HT-29 (cell line): ENCODE measurements at regions not wholly inside any gene's neighbourhood (a gene's known extent, or its start where the extent isn't known, plus 50 kb on each side); places are given as distances from the start of the nearest gene placed in this dataset.
"Not testable (repeated sequence)": the region's sequence is repeated elsewhere in the genome, so short reads cannot be mapped to it uniquely, and the experiment has no call there.

ENCODE experiments used
- DNase-seq: peaks from one replicate; pipeline ENCODE4 v3.0.0-alpha.2; 2015; ENCODE audit warnings: low spot score

- no peak for DNase-seq
Observed at GRCh38 chr11:38446336-38446735, 1848.3 kb upstream of the RAG2 start.

- DNase-seq = no peak
Observed at GRCh38 chr11:38438091-38438490, 1840.1 kb upstream of the RAG2 start.

- DNase-seq = no peak
Observed at GRCh38 chr11:38425578-38425977, 1827.5 kb upstream of the RAG2 start.

GRCh38 chr11:38423042-38423441, 1825.0 kb upstream of the RAG2 start:
- no peak for DNase-seq

- DNase-seq = no peak
Observed at GRCh38 chr11:38416141-38416540, 1818.1 kb upstream of the RAG2 start.

- peak; percentile 15 for DNase-seq
Observed at GRCh38 chr11:38411149-38411548, 1813.1 kb upstream of the RAG2 start.

- DNase-seq = no peak
Observed at GRCh38 chr11:38402063-38402462, 1804.0 kb upstream of the RAG2 start.

- no peak for DNase-seq
Observed at GRCh38 chr11:38392176-38392575, 1794.1 kb upstream of the RAG2 start.

GRCh38 chr11:38384568-38384967, 1786.5 kb upstream of the RAG2 start:
- no peak for DNase-seq

GRCh38 chr11:38365274-38365673, 1767.2 kb upstream of the RAG2 start:
- DNase-seq = no peak

GRCh38 chr11:38356255-38356654, 1758.2 kb upstream of the RAG2 start:
- no peak for DNase-seq

GRCh38 chr11:38345286-38345685, 1747.2 kb upstream of the RAG2 start:
- DNase-seq = no peak

GRCh38 chr11:38341612-38342011, 1743.6 kb upstream of the RAG2 start:
- DNase-seq = not testable (repeated sequence)

GRCh38 chr11:38339835-38340440, 1741.9 kb upstream of the RAG2 start:
- DNase-seq = no peak

GRCh38 chr11:38338022-38338421, 1740.0 kb upstream of the RAG2 start:
- not testable (repeated sequence) for DNase-seq

- no peak for DNase-seq
Observed at GRCh38 chr11:38332046-38332445, 1734.0 kb upstream of the RAG2 start.

GRCh38 chr11:38330578-38330977, 1732.5 kb upstream of the RAG2 start:
- DNase-seq = no peak

- DNase-seq = no peak
Observed at GRCh38 chr11:38323961-38324761, 1726.1 kb upstream of the RAG2 start.

GRCh38 chr11:38315151-38315550, 1717.1 kb upstream of the RAG2 start:
- no peak for DNase-seq

GRCh38 chr11:38307455-38307854, 1709.4 kb upstream of the RAG2 start:
- no peak for DNase-seq

GRCh38 chr11:38305682-38306081, 1707.6 kb upstream of the RAG2 start:
- no peak for DNase-seq

- no peak for DNase-seq
Observed at GRCh38 chr11:38304926-38305325, 1706.9 kb upstream of the RAG2 start.

- no peak for DNase-seq
Observed at GRCh38 chr11:38302564-38302963, 1704.5 kb upstream of the RAG2 start.
